RWPE2 (cell line): ENCODE measurements at regions not wholly inside any gene's neighbourhood (a gene's known extent, or its start where the extent isn't known, plus 50 kb on each side); places are given as distances from the start of the nearest gene placed in this dataset.

Source experiments
- ATAC-seq: fragments of 200-7000 bp; cut with Tn5 transposase; 3 replicates; pipeline ENCODE4 v1.9.1; 2021; ENCODE audit warnings: low read depth
- DNase-seq: peaks from one replicate; pipeline ENCODE4 v3.0.0-alpha.2; 2020; ENCODE audit warnings: low spot score
- H3K27ac ChIP-seq: fragments of 450-650 bp; 2 replicates; pipeline ENCODE4 v1.5.1; 2017; ENCODE audit warnings: mild to moderate bottlenecking; ENCODE audit not compliant: poor library complexity, severe bottlenecking
- H3K27me3 ChIP-seq: fragments of 250-450 bp; sonication (Bioruptor Pico); 2 replicates; pipeline ENCODE4 v1.5.1; 2021; ENCODE audit warnings: mild to moderate bottlenecking, moderate library complexity; ENCODE audit not compliant: insufficient read depth, poor library complexity, severe bottlenecking
- H3K36me3 ChIP-seq: fragments of 250-450 bp; sonication (Bioruptor Pico); 2 replicates; pipeline ENCODE4 v1.5.1; 2020; ENCODE audit warnings: low read depth, mild to moderate bottlenecking, moderate library complexity
- H3K4me1 ChIP-seq: fragments of 250-450 bp; sonication (Bioruptor Pico); 2 replicates; pipeline ENCODE4 v1.5.1; 2021; ENCODE audit warnings: mild to moderate bottlenecking, moderate library complexity; ENCODE audit not compliant: insufficient read depth, poor library complexity, severe bottlenecking
- H3K4me3 ChIP-seq: fragments of 250-450 bp; sonication (Bioruptor Pico); 2 replicates; pipeline ENCODE4 v1.5.1; 2021; ENCODE audit warnings: mild to moderate bottlenecking, moderate library complexity; ENCODE audit not compliant: severe bottlenecking
- H3K9me3 ChIP-seq: fragments of 250-450 bp; sonication (Bioruptor Pico); 2 replicates; pipeline ENCODE4 v1.5.1; 2021; ENCODE audit warnings: mild to moderate bottlenecking, moderate library complexity; ENCODE audit not compliant: severe bottlenecking
- TF ChIP-seq, protein P1 (sequence below): fragments of 450-650 bp; IDR thresholded peaks from one replicate; pipeline ENCODE4 v1.5.1; 2017; ENCODE audit warnings: mild to moderate bottlenecking, moderate library complexity; ENCODE audit not compliant: poor library complexity, severe bottlenecking

DNA sequence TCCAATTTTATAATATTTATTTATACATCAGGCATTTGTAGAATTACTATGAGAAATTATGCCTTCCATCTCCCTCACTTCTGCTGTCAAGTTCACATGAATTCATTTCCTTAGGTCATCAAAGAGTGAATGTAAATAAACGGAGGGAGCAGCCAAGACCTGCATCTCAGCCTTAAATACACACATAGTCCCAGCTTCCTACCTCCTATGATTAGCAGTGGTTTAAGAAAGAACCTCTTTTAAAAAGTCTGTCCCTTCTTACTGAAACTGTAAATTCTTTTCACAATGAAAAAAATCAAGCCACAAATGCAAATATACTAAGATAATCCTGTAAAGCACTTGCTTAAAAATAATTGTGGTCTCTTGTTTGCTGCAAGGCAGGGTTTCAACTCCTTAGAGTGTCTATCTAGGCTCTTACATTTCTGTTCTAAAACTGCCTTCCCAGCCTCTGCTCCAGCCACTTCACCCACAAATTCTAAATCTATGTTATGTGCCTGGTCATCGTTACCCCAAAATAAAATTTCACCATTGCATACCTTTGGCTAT lies 532.7 kb upstream of the FSHR start:
- H3K27ac ChIP-seq, result no peak overlapping the region
- H3K27me3 ChIP-seq, result no peaks in the 10 kb centered on the region
- no peaks in the 10 kb centered on the region for H3K36me3 ChIP-seq
- TF ChIP-seq, protein P1, sequence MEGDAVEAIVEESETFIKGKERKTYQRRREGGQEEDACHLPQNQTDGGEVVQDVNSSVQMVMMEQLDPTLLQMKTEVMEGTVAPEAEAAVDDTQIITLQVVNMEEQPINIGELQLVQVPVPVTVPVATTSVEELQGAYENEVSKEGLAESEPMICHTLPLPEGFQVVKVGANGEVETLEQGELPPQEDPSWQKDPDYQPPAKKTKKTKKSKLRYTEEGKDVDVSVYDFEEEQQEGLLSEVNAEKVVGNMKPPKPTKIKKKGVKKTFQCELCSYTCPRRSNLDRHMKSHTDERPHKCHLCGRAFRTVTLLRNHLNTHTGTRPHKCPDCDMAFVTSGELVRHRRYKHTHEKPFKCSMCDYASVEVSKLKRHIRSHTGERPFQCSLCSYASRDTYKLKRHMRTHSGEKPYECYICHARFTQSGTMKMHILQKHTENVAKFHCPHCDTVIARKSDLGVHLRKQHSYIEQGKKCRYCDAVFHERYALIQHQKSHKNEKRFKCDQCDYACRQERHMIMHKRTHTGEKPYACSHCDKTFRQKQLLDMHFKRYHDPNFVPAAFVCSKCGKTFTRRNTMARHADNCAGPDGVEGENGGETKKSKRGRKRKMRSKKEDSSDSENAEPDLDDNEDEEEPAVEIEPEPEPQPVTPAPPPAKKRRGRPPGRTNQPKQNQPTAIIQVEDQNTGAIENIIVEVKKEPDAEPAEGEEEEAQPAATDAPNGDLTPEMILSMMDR, result no peak
- DNase-seq, result no peak
- no peak for ATAC-seq
- no peaks in the 10 kb centered on the region for H3K4me1 ChIP-seq
- H3K9me3 ChIP-seq, result no peaks in the 10 kb centered on the region
- H3K4me3 ChIP-seq, result no peak overlapping the region

DNA sequence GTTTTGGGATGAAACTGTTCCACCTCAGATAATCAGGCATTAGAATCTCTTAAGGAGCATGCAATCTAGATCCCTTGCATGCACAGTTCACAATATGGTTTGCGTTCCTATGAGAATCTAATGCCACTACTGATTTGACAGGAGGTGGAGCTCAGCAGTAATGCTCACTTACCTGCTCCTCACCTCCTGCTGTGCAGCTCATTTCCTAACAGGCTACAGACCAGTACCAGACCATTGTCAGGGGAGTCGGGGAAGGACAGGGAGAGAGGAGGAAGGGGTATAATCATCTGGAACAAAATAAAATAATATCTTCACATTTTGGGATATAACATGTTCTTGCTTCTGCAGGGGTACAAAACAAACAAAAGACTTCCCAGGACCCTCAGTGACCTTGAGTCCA lies 532.0 kb upstream of the FSHR start:
- DNase-seq (no peak), ATAC-seq (no peak)
- Histone ChIP-seq H3K27me3 (no peaks in the 10 kb centered on the region), H3K36me3 (no peaks in the 10 kb centered on the region), H3K4me3 (no peak overlapping the region), H3K27ac (no peak overlapping the region), H3K4me1 (no peaks in the 10 kb centered on the region), H3K9me3 (no peaks in the 10 kb centered on the region)
- TF ChIP-seq, protein P1, result no peak

GRCh38 chr2:49677227-49677626 lies 522.9 kb upstream of the FSHR start:
- H3K27me3 ChIP-seq, result no peaks in the 10 kb centered on the region
- no peak overlapping the region for H3K27ac ChIP-seq
- H3K36me3 ChIP-seq, result no peaks in the 10 kb centered on the region
- H3K4me1 ChIP-seq, result no peaks in the 10 kb centered on the region
- no peak for ATAC-seq
- no peak overlapping the region for H3K4me3 ChIP-seq
- DNase-seq, result no peak
- TF ChIP-seq, protein P1, result no peak
- no peaks in the 10 kb centered on the region for H3K9me3 ChIP-seq

DNA sequence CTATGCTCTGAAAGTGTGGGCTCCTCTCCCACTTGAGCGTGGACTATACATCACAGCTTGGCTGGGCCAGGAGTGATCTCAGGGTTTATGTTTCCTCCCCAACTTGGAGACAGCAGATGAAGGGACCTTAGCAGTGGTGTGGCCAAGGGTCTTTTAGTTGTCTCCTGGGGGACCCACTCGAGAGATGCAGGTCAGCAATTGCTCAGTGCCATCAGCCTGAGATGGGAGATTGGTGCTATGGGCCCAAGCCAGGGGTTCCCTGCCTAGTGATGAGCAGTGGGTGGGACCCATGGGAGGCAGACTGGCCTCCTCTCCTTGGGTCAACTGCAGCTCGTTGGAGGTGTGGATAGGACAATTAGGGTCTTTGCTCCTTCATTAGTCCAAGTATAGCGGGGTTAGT lies 510.5 kb upstream of the FSHR start:
- DNase-seq, result no peak
- H3K9me3 ChIP-seq, result no peaks in the 10 kb centered on the region
- no peaks in the 10 kb centered on the region for H3K27me3 ChIP-seq
- ATAC-seq, result no peak
- no peak overlapping the region for H3K4me3 ChIP-seq
- no peak overlapping the region for H3K27ac ChIP-seq
- TF ChIP-seq, protein P1, result no peak
- H3K4me1 ChIP-seq, result no peaks in the 10 kb centered on the region
- H3K36me3 ChIP-seq, result no peaks in the 10 kb centered on the region

DNA sequence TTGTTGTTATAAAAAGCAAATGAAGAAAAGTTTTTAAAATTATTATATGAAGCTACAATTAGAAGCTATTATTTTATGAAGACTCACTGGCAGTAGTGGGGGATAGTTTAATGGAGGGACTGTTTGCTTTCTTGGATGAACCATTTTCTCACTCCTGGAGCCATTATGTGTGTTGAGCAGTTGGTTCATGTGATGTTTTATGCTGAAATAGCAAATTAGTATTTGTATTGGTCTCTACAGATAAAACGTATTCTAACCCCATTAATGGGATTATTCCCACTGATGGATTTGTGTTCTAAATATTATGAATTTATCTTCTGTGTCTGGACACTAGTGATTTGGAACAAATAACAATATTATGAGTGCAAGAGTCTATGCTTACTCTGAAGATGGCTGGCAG lies 507.5 kb upstream of the FSHR start:
- H3K27me3 ChIP-seq, result no peaks in the 10 kb centered on the region
- H3K36me3 ChIP-seq, result no peaks in the 10 kb centered on the region
- H3K27ac ChIP-seq, result no peak overlapping the region
- H3K9me3 ChIP-seq, result no peaks in the 10 kb centered on the region
- DNase-seq (no peak), ATAC-seq (no peak)
- no peaks in the 10 kb centered on the region for H3K4me1 ChIP-seq
- H3K4me3 ChIP-seq, result no peak overlapping the region
- TF ChIP-seq, protein P1, result no peak
